HepG2 (cell line): ENCODE measurements at regions not wholly inside any gene's neighbourhood (a gene's known extent, or its start where the extent isn't known, plus 50 kb on each side); places are given as distances from the start of the nearest gene placed in this dataset.
"Not testable (repeated sequence)": the region's sequence is repeated elsewhere in the genome, so short reads cannot be mapped to it uniquely, and the experiment has no call there.

ENCODE experiments used
- ATAC-seq: fragments of 200-7000 bp; cut with Tn5 transposase; 3 replicates; pipeline ENCODE4 v1.9.1; 2020; ENCODE audit warnings: mild to moderate bottlenecking, moderate library complexity
- BruUV-seq: library from RNA; stranded (reverse); fragments of 400-500 nt; replicated peaks from 2 replicates; lab custom pipeline; 2021; lab: Mats Ljungman, UMichigan
- CTCF ChIA-PET: fragments of 300-600 bp; formaldehyde crosslinking; extraction: SDS; loops from one replicate; lab custom pipeline; 2021; ENCODE audit warnings: low total read pairs, inconsistent platforms, low intra/inter-chr PET ratio; lab: Yijun Ruan, JAX
- POLR2A ChIA-PET: fragments of 350-600 bp; sonication (Branson Sonifier 250); formaldehyde crosslinking; loops from one replicate; lab custom pipeline; 2020; ENCODE audit warnings: antibody characterized with exemption, inconsistent platforms; lab: Yijun Ruan, JAX
- DNase-seq: peaks from one replicate; pipeline ENCODE4 v3.0.0-alpha.2; 2015; ENCODE audit warnings: low spot score
- FAIRE-seq: peaks from 3 replicates; lab custom pipeline; 2011; peaks lifted over from hg19 to GRCh38; lab: Jason Lieb, UNC
- H2AFZ ChIP-seq: one replicate; pipeline ENCODE4 v1.6.1; 2011; ENCODE audit warnings: low read length, inconsistent platforms
- H3K27ac ChIP-seq: fragments of 300-600 bp; 3 replicates; pipeline ENCODE4 v1.8.0; 2011; ENCODE audit warnings: mixed run types, mild to moderate bottlenecking, mixed read lengths, low read length, inconsistent platforms; ENCODE audit not compliant: insufficient read depth; ENCODE audit errors: extremely low read length
- H3K27me3 ChIP-seq, 2 experiments: fragments of 200-600 bp in 1 of 2; 2 replicates in 1 of 2; 3 replicates in 1 of 2; pipeline versions ENCODE4 v1.6.0 to v1.8.0; 2011; ENCODE audit warnings: low read length in 2 of 2, mild to moderate bottlenecking in 2 of 2, moderate library complexity in 2 of 2, inconsistent platforms in 1 of 2; ENCODE audit not compliant: insufficient read depth in 2 of 2, control insufficient read depth in 1 of 2
- H3K36me3 ChIP-seq, 2 experiments: fragments of 200-600 bp in 1 of 2; replicated peaks in 1 of 2; 2 replicates in 1 of 2; 3 replicates in 1 of 2; pipeline versions ENCODE4 v1.5.1 to v1.8.0; 2011; ENCODE audit warnings: low read length in 2 of 2, inconsistent platforms in 1 of 2; ENCODE audit not compliant: insufficient read depth in 2 of 2, control insufficient read depth in 1 of 2
- H3K4me1 ChIP-seq: 2 replicates; pipeline ENCODE4 v1.5.1; 2012; ENCODE audit warnings: low read length, inconsistent platforms; ENCODE audit not compliant: insufficient read depth
- H3K4me2 ChIP-seq: 2 replicates; pipeline ENCODE4 v1.6.0; 2011; ENCODE audit warnings: low read depth, low read length, inconsistent platforms
- H3K4me3 ChIP-seq, 3 experiments: fragments of 200-600 bp in 1 of 3; sonication (generic), shearing (Covaris generic) in 1 of 3; replicated peaks in 1 of 3; 2 replicates each; pipeline ENCODE4 v1.5.1; 2011 to 2016; ENCODE audit warnings: low read length in 3 of 3, inconsistent platforms in 2 of 3, low read depth in 2 of 3, mild to moderate bottlenecking in 2 of 3, control low read depth in 1 of 3, mixed read lengths in 1 of 3; ENCODE audit not compliant: insufficient read depth in 1 of 3
- H3K79me2 ChIP-seq: one replicate; pipeline ENCODE4 v1.6.1; 2011; ENCODE audit warnings: low read length, inconsistent platforms; ENCODE audit not compliant: insufficient read depth
- H3K9ac ChIP-seq: 2 replicates; pipeline ENCODE4 v1.6.0; 2011; ENCODE audit warnings: mild to moderate bottlenecking, low read depth, low read length, inconsistent platforms; ENCODE audit not compliant: insufficient read depth
- H3K9me3 ChIP-seq: 2 replicates; pipeline ENCODE4 v1.5.1; 2012; ENCODE audit warnings: mild to moderate bottlenecking, low read length
- H4K20me1 ChIP-seq: 2 replicates; pipeline ENCODE4 v1.6.0; 2011; ENCODE audit warnings: inconsistent platforms, mild to moderate bottlenecking, low read length, moderate library complexity; ENCODE audit not compliant: insufficient read depth
- WGBS: methylation state at CpG from one replicate; pipeline ENCODE4 v1.1.6; 2017; ENCODE audit warnings: low lambda C conversion rate; 5-methylcytosine and 5-hydroxymethylcytosine counted together
- in situ Hi-C: cut with HindIII; loops from 2 replicates; pipeline ENCODE4 v1.10.0; 2017; ENCODE audit warnings: low pct_unique_long_range_greater_than_20kb; ENCODE audit not compliant: extremely low pct_ligation_motif_present
- intact Hi-C: fragments of 100-400 bp; cut with micrococcal nuclease; formaldehyde crosslinking; loops from one replicate; pipeline ENCODE4 v1.10.0; 2022; ENCODE audit not compliant: unreplicated experiment

- WGBS = no CpG with 5 or more reads among the region's 2 CpGs
Observed at GRCh38 chrY:9762443-9762842, 234.8 kb downstream of the TSPY10 start.

GRCh38 chrY:9769312-9769711, 241.6 kb downstream of the TSPY10 start:
- H3K4me1 ChIP-seq, ATAC-seq, H3K9me3 ChIP-seq, H3K4me2 ChIP-seq, intact Hi-C loops, BruUV-seq, H2AFZ ChIP-seq, H3K9ac ChIP-seq, H3K4me3 ChIP-seq, POLR2A ChIA-PET, H3K27ac ChIP-seq, H3K79me2 ChIP-seq, CTCF ChIA-PET, H3K36me3 ChIP-seq, in situ Hi-C loops, DNase-seq, H3K27me3 ChIP-seq, H4K20me1 ChIP-seq, FAIRE-seq: not testable (repeated sequence)
- WGBS = no CpG with 5 or more reads among the region's 6 CpGs

More at GRCh38 chrY:9762443-9762842, 234.8 kb downstream of the TSPY10 start:
- H3K4me1 ChIP-seq, DNase-seq, H3K27me3 ChIP-seq, H3K79me2 ChIP-seq, FAIRE-seq, H3K9me3 ChIP-seq, ATAC-seq, H3K27ac ChIP-seq, H3K4me2 ChIP-seq, H3K4me3 ChIP-seq, POLR2A ChIA-PET, CTCF ChIA-PET, H3K36me3 ChIP-seq, H2AFZ ChIP-seq, H3K9ac ChIP-seq, in situ Hi-C loops, H4K20me1 ChIP-seq, intact Hi-C loops, BruUV-seq: not testable (repeated sequence)

GRCh38 chrY:9771086-9771485, 243.4 kb downstream of the TSPY10 start:
- no CpG with 5 or more reads among the region's 4 CpGs for WGBS
- H2AFZ ChIP-seq, H3K27ac ChIP-seq, H3K4me1 ChIP-seq, CTCF ChIA-PET, FAIRE-seq, H3K4me3 ChIP-seq, DNase-seq, POLR2A ChIA-PET, H3K9me3 ChIP-seq, ATAC-seq, H3K27me3 ChIP-seq, H4K20me1 ChIP-seq, intact Hi-C loops, H3K36me3 ChIP-seq, H3K79me2 ChIP-seq, H3K9ac ChIP-seq, H3K4me2 ChIP-seq, BruUV-seq, in situ Hi-C loops: not testable (repeated sequence)

GRCh38 chrY:9772120-9772519, 244.4 kb downstream of the TSPY10 start:
- POLR2A ChIA-PET, FAIRE-seq: not testable (repeated sequence)

More at GRCh38 chrY:9772120-9772519, 244.4 kb downstream of the TSPY10 start:
- DNase-seq, H3K4me2 ChIP-seq, ATAC-seq, H3K27me3 ChIP-seq, H4K20me1 ChIP-seq, CTCF ChIA-PET, in situ Hi-C loops, H3K36me3 ChIP-seq, H3K4me3 ChIP-seq, H3K4me1 ChIP-seq, BruUV-seq, H3K9me3 ChIP-seq, H3K9ac ChIP-seq, H3K79me2 ChIP-seq, H2AFZ ChIP-seq, intact Hi-C loops, H3K27ac ChIP-seq: not testable (repeated sequence)
- no CpG with 5 or more reads among the region's 2 CpGs for WGBS
